Osteoblast (primary cell): ENCODE measurements at regions not wholly inside any gene's neighbourhood (a gene's known extent, or its start where the extent isn't known, plus 50 kb on each side); places are given as distances from the start of the nearest gene placed in this dataset.

Experiments used
- DNase-seq: peaks from one replicate; pipeline ENCODE4 v3.0.0; 2011; ENCODE audit warnings: low spot score, mixed read lengths; ENCODE audit not compliant: insufficient read length; ENCODE audit errors: missing footprints
- H2AFZ ChIP-seq: 2 replicates; pipeline ENCODE4 v1.6.0; 2011; ENCODE audit warnings: mild to moderate bottlenecking, low read length
- H3K27ac ChIP-seq: 2 replicates; pipeline ENCODE4 v1.5.1; 2011; ENCODE audit warnings: mild to moderate bottlenecking, low read depth, low read length, moderate library complexity
- H3K27me3 ChIP-seq: 2 replicates; pipeline ENCODE4 v1.6.0; 2012; ENCODE audit warnings: mild to moderate bottlenecking, control low read depth, inconsistent platforms, low read length, moderate library complexity; ENCODE audit not compliant: insufficient read depth
- H3K36me3 ChIP-seq: 2 replicates; pipeline ENCODE4 v1.5.1; 2011; ENCODE audit warnings: mild to moderate bottlenecking, low read length, control low read depth, moderate library complexity; ENCODE audit not compliant: insufficient read depth
- H3K4me1 ChIP-seq: 2 replicates; pipeline ENCODE4 v1.5.1; 2011; ENCODE audit warnings: mild to moderate bottlenecking, low read length, control low read depth, moderate library complexity; ENCODE audit not compliant: insufficient read depth
- H3K4me2 ChIP-seq: 2 replicates; pipeline ENCODE4 v1.6.0; 2011; ENCODE audit warnings: mild to moderate bottlenecking, low read length; ENCODE audit not compliant: insufficient read depth
- H3K4me3 ChIP-seq: fragments of 200-600 bp; sonication (generic); 3 replicates; pipeline ENCODE4 v1.5.1; 2012; ENCODE audit warnings: mild to moderate bottlenecking, low read length, inconsistent platforms; ENCODE audit not compliant: insufficient read depth
- H3K79me2 ChIP-seq: 2 replicates; pipeline ENCODE4 v1.6.0; 2012; ENCODE audit warnings: mild to moderate bottlenecking, low read length, control low read depth, inconsistent platforms; ENCODE audit not compliant: insufficient read depth
- H3K9me3 ChIP-seq: 2 replicates; pipeline ENCODE4 v1.5.1; 2011; ENCODE audit warnings: low read depth, low read length, control low read depth
- H4K20me1 ChIP-seq: 2 replicates; pipeline ENCODE4 v1.6.0; 2012; ENCODE audit warnings: mild to moderate bottlenecking, low read length, control low read depth; ENCODE audit not compliant: insufficient read depth
- CTCF ChIP-seq: IDR thresholded peaks from 2 replicates; pipeline ENCODE4 v1.5.1; 2011; ENCODE audit warnings: mild to moderate bottlenecking, low read depth, low read length, moderate library complexity; ENCODE audit errors: extremely low read depth

- TF ChIP-seq CTCF = no peak
- no peaks in the 10 kb centered on the region for H3K9me3 ChIP-seq
- H3K4me3 ChIP-seq = peak overlapping the region; percentile 57
- peaks cover 27% of the 10 kb centered on the region for H3K4me1 ChIP-seq
- DNase-seq = no peak
- H3K27me3 ChIP-seq = no peaks in the 10 kb centered on the region
- no peaks in the 10 kb centered on the region for H3K79me2 ChIP-seq
- H4K20me1 ChIP-seq = no peaks in the 10 kb centered on the region
- H3K4me2 ChIP-seq = peak overlapping the region; percentile 71
- H3K27ac ChIP-seq = peak overlapping the region; percentile 81
- H2AFZ ChIP-seq = no peak overlapping the region
- H3K36me3 ChIP-seq = no peaks in the 10 kb centered on the region
Measured at GRCh38 chr3:106004826-106005225, 136.0 kb upstream of the CBLB start.

DNA sequence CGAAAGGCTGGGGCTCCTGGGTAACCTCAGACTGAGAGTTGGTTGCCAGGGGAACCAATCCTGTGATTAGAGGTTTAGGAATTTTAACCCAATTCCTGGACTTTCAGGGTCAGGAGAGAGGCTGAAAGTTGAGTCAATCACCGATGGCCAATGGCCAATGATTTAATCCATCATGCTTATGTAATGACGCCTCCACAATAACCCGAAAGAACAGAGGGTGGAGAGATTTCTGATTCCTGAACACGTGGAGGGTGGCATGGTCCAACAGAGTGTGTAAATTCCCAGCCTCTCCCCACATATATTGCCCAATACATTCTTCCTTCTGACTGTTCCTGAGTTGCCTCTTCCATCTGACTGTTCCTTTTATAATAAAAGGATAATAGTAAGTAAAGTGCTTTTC lies 137.2 kb upstream of the CBLB start:
- TF ChIP-seq CTCF = no peak
- H3K27ac ChIP-seq = peak overlapping the region; percentile 81
- no peaks in the 10 kb centered on the region for H3K36me3 ChIP-seq
- H3K27me3 ChIP-seq = no peaks in the 10 kb centered on the region
- no peaks in the 10 kb centered on the region for H4K20me1 ChIP-seq
- H3K4me2 ChIP-seq = no peak overlapping the region
- no peaks in the 10 kb centered on the region for H3K79me2 ChIP-seq
- DNase-seq = no peak
- H2AFZ ChIP-seq = no peak overlapping the region
- H3K9me3 ChIP-seq = no peaks in the 10 kb centered on the region
- H3K4me3 ChIP-seq = no peak overlapping the region
- peaks cover 27% of the 10 kb centered on the region for H3K4me1 ChIP-seq

- H3K79me2 ChIP-seq = no peaks in the 10 kb centered on the region
- H3K36me3 ChIP-seq = no peaks in the 10 kb centered on the region
- H3K27me3 ChIP-seq = no peaks in the 10 kb centered on the region
- peak overlapping the region; percentile 81 for H3K27ac ChIP-seq
- H4K20me1 ChIP-seq = no peaks in the 10 kb centered on the region
- peaks cover 27% of the 10 kb centered on the region for H3K4me1 ChIP-seq
- no peak overlapping the region for H3K4me3 ChIP-seq
- DNase-seq = no peak
- H3K4me2 ChIP-seq = no peak overlapping the region
- H2AFZ ChIP-seq = no peak overlapping the region
- TF ChIP-seq CTCF = no peak
- no peaks in the 10 kb centered on the region for H3K9me3 ChIP-seq
Measured at GRCh38 chr3:106006571-106006970, 137.8 kb upstream of the CBLB start.

DNA sequence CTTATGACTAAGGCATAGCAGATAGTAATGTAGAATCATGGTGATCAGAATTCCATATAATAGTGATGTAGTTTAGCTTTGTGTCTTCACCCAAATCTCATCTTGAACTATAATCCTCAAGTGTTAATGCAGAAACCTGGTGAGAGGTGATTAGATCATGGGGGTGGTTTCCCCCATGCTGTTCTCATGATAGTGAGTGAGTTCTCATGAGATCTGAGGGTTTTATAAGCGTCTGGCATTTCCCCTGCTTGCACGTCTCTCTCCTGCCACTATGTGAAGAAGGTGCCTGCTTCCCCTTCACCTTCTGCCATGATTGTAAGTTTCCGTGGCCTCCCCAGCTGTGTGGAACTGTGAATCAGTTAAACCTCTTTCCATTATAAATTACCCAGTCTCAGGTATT lies 138.7 kb upstream of the CBLB start:
- no peak overlapping the region for H3K27ac ChIP-seq
- no peaks in the 10 kb centered on the region for H3K27me3 ChIP-seq
- H3K36me3 ChIP-seq = no peaks in the 10 kb centered on the region
- DNase-seq = no peak
- TF ChIP-seq CTCF = no peak
- peaks cover 27% of the 10 kb centered on the region for H3K4me1 ChIP-seq
- no peaks in the 10 kb centered on the region for H4K20me1 ChIP-seq
- no peaks in the 10 kb centered on the region for H3K79me2 ChIP-seq
- no peaks in the 10 kb centered on the region for H3K9me3 ChIP-seq
- H2AFZ ChIP-seq = no peak overlapping the region
- H3K4me2 ChIP-seq = no peak overlapping the region
- no peak overlapping the region for H3K4me3 ChIP-seq
